ENCODE measurements at regions not wholly inside any gene's neighbourhood (a gene's known extent, or its start where the extent isn't known, plus 50 kb on each side); places are given as distances from the start of the nearest gene placed in this dataset.

DNA sequence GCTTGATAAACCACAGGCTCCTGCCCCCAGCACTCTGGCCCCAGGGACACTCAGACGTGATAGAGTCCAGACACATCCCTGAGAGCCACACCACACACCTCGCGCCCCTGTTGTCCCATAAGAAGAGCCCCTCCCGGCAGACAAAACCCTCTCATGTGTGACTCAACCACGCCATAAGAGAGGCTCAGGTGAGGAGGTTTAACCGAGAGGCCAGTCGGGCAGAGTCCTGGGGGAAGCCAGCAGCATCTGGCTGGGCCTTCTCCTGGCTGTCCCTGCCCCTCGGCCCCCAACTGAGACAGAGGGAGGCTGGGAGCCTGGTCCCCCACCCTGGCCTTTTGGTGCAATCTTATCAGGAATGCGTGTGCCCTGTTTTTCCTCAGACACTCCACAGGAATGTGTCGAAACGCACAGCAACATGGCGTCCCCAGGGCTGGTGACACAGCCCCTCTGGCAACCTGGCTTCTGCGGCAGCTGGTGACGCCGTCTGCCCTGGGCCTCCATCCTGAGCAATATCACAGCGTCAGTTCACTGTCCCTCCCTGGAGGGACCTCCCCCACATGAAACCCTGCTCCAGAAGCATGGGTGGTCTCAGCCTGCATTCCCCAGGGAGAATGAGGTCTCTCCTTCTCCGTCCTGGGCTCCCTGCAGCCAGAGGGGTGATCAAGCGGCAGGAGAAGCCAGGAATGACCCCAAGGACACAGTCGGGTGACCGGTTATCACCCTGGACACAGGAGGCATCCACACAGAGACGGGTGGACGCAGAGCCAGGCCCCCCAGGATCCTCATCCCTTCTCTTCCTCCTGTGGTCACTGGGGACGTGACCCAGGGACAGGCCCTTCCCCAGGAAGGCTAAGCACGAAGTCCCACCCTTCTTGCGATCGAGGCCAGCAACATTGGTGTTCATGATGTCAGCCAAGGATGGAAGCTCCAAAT is 156.6 kb upstream of the AFDN start:
- TF ChIP-seq, protein P1, sequence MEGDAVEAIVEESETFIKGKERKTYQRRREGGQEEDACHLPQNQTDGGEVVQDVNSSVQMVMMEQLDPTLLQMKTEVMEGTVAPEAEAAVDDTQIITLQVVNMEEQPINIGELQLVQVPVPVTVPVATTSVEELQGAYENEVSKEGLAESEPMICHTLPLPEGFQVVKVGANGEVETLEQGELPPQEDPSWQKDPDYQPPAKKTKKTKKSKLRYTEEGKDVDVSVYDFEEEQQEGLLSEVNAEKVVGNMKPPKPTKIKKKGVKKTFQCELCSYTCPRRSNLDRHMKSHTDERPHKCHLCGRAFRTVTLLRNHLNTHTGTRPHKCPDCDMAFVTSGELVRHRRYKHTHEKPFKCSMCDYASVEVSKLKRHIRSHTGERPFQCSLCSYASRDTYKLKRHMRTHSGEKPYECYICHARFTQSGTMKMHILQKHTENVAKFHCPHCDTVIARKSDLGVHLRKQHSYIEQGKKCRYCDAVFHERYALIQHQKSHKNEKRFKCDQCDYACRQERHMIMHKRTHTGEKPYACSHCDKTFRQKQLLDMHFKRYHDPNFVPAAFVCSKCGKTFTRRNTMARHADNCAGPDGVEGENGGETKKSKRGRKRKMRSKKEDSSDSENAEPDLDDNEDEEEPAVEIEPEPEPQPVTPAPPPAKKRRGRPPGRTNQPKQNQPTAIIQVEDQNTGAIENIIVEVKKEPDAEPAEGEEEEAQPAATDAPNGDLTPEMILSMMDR (IDR thresholded peaks at IDR 0.05; ENCODE audit: extremely low read depth in 1 of 2, insufficient read depth in 1 of 2, low read depth in 1 of 2, low read length in 2 of 2), result no peak
- TF ChIP-seq POLR2A (IDR thresholded peaks at IDR 0.05; ENCODE audit: low read depth, low read length), result no peak
- TF ChIP-seq, protein P2, sequence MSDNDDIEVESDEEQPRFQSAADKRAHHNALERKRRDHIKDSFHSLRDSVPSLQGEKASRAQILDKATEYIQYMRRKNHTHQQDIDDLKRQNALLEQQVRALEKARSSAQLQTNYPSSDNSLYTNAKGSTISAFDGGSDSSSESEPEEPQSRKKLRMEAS (IDR thresholded peaks at IDR 0.05; ENCODE audit: insufficient read depth, insufficient read length), result no peak
- TF ChIP-seq MYC (IDR thresholded peaks at IDR 0.05; ENCODE audit: low read depth, low read length), result no peak
- TF ChIP-seq EZH2 (IDR thresholded peaks at IDR 0.05; ENCODE audit: borderline replicate concordance, low read depth, low read length, severe bottlenecking), result no peak
- TF ChIP-seq POLR2AphosphoS5 (IDR thresholded peaks at IDR 0.05; ENCODE audit: insufficient read depth, low read depth, low read length), result no peak
- TF ChIP-seq JUN (IDR thresholded peaks at IDR 0.05; ENCODE audit: borderline replicate concordance, insufficient read depth, insufficient read length, low read depth), result no peak
- no peak for TF ChIP-seq FOS (IDR thresholded peaks at IDR 0.05; ENCODE audit: borderline replicate concordance, insufficient read depth, low read length)

Data from endothelial cell of umbilical vein (primary cell).